Neural cell (in vitro differentiated cells): ENCODE measurements at regions not wholly inside any gene's neighbourhood (a gene's known extent, or its start where the extent isn't known, plus 50 kb on each side); places are given as distances from the start of the nearest gene placed in this dataset.

Source experiments
- EZH2 ChIP-seq: fragments of 200-600, 300-800 bp; shearing (Covaris generic), sonication (generic); IDR thresholded peaks from 2 replicates; pipeline ENCODE4 v1.6.1; 2014; ENCODE audit warnings: antibody characterized with exemption, low read length, borderline replicate concordance, mild to moderate bottlenecking; ENCODE audit not compliant: insufficient read depth, poor library complexity, severe bottlenecking
- POLR2AphosphoS5 ChIP-seq: IDR thresholded peaks from 2 replicates; pipeline ENCODE4 v1.6.1; 2012
- SMC3 ChIP-seq: fragments of 450-650 bp; conservative IDR thresholded peaks from 2 replicates; pipeline ENCODE4 v1.6.1; 2014; ENCODE audit warnings: antibody characterized with exemption, mild to moderate bottlenecking, moderate library complexity; ENCODE audit not compliant: poor library complexity
- TF ChIP-seq, protein P1 (sequence below): fragments of 450-650 bp; IDR thresholded peaks from 2 replicates; pipeline ENCODE4 v1.5.1; 2014; ENCODE audit warnings: antibody characterized with exemption, mild to moderate bottlenecking, moderate library complexity; ENCODE audit not compliant: poor library complexity, severe bottlenecking
- TF ChIP-seq, protein P2 (sequence below): IDR thresholded peaks from 2 replicates; pipeline ENCODE4 v1.6.1; 2012; ENCODE audit warnings: borderline replicate concordance

DNA sequence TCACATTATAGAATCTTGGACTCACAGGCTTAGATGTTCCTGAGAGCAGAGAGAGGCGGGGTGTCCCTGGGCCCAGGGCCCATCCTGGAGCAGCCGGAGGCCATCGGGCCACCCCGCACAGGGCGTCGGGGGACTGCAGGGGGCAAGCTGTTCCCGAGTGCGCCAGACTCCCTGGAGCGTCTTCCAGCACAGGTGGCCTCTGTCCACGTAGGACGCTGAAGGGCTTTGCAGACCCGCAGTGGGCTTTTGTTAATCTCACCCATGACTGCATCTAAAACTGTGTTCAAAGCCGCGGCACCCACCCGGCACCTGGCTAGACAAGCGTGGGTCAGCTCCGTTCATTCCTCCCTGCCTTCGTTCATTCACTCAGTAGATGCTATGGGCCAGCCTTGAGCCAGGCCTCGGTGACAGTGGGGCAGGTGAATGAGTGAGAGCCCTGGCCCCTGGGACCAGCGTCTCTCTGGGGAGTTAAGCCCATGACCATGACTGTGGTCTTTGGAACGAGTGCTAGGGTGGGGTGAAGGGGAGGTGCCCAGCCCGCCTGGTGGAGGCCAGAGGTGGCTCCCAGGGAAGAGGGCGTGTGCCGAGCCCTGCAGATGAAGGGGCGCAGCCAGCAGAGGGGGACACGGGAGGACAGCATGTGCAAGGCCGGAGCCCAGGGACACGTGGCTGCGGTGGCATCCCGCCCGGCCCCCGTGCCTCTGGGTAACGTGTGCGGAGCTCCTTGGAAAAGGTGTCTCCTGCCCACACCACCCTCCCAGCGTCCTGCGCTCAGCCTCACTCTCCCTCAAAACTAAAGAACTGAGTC, 98.3 kb downstream of the HMX1 start:
- no peak for TF ChIP-seq EZH2
- TF ChIP-seq, protein P1, sequence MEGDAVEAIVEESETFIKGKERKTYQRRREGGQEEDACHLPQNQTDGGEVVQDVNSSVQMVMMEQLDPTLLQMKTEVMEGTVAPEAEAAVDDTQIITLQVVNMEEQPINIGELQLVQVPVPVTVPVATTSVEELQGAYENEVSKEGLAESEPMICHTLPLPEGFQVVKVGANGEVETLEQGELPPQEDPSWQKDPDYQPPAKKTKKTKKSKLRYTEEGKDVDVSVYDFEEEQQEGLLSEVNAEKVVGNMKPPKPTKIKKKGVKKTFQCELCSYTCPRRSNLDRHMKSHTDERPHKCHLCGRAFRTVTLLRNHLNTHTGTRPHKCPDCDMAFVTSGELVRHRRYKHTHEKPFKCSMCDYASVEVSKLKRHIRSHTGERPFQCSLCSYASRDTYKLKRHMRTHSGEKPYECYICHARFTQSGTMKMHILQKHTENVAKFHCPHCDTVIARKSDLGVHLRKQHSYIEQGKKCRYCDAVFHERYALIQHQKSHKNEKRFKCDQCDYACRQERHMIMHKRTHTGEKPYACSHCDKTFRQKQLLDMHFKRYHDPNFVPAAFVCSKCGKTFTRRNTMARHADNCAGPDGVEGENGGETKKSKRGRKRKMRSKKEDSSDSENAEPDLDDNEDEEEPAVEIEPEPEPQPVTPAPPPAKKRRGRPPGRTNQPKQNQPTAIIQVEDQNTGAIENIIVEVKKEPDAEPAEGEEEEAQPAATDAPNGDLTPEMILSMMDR: no peak
- no peak for TF ChIP-seq POLR2AphosphoS5
- no peak for TF ChIP-seq SMC3
- TF ChIP-seq, protein P2, sequence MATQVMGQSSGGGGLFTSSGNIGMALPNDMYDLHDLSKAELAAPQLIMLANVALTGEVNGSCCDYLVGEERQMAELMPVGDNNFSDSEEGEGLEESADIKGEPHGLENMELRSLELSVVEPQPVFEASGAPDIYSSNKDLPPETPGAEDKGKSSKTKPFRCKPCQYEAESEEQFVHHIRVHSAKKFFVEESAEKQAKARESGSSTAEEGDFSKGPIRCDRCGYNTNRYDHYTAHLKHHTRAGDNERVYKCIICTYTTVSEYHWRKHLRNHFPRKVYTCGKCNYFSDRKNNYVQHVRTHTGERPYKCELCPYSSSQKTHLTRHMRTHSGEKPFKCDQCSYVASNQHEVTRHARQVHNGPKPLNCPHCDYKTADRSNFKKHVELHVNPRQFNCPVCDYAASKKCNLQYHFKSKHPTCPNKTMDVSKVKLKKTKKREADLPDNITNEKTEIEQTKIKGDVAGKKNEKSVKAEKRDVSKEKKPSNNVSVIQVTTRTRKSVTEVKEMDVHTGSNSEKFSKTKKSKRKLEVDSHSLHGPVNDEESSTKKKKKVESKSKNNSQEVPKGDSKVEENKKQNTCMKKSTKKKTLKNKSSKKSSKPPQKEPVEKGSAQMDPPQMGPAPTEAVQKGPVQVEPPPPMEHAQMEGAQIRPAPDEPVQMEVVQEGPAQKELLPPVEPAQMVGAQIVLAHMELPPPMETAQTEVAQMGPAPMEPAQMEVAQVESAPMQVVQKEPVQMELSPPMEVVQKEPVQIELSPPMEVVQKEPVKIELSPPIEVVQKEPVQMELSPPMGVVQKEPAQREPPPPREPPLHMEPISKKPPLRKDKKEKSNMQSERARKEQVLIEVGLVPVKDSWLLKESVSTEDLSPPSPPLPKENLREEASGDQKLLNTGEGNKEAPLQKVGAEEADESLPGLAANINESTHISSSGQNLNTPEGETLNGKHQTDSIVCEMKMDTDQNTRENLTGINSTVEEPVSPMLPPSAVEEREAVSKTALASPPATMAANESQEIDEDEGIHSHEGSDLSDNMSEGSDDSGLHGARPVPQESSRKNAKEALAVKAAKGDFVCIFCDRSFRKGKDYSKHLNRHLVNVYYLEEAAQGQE: no peak
